Adrenal gland (tissue), 5 donors: ENCODE measurements at regions not wholly inside any gene's neighbourhood (a gene's known extent, or its start where the extent isn't known, plus 50 kb on each side); places are given as distances from the start of the nearest gene placed in this dataset.

Experiments used
- CTCF ChIP-seq, 6 experiments: fragments of 450-650 bp in 4 of 6; fragments of 200-600 bp in 2 of 6; sonication (generic) in 1 of 6; IDR thresholded peaks; 1 replicate in 5 of 6; 2 replicates in 1 of 6; pipeline versions ENCODE4 v1.5.1 to v1.8.0; 2016 to 2021; ENCODE audit warnings: antibody characterized with exemption in 6 of 6, mild to moderate bottlenecking in 2 of 6, moderate library complexity in 1 of 6
- POLR2A ChIP-seq, 2 donors: fragments of 450-650 bp; IDR thresholded peaks; one replicate each; pipeline ENCODE4 v1.6.1; 2017; ENCODE audit warnings: antibody characterized with exemption in 2 of 2, mild to moderate bottlenecking in 2 of 2, moderate library complexity in 1 of 2
- donor health status: DM: no; HTN: no; CAD: no.

- TF ChIP-seq CTCF (IDR thresholded peaks at IDR 0.05) (no peak), POLR2A (IDR thresholded peaks at IDR 0.05) (no peak)
Measured at GRCh38 chr2:239657992-239658391, 257.2 kb upstream of the HDAC4 start.
